Immature natural killer cell (primary cell): ENCODE measurements at regions not wholly inside any gene's neighbourhood (a gene's known extent, or its start where the extent isn't known, plus 50 kb on each side); places are given as distances from the start of the nearest gene placed in this dataset.
"Not testable (repeated sequence)": the region's sequence is repeated elsewhere in the genome, so short reads cannot be mapped to it uniquely, and the experiment has no call there.

ENCODE experiments used
- DNase-seq, 3 donors: peaks; one replicate each; pipeline ENCODE4 v3.0.0; 2022; ENCODE audit warnings: mixed read lengths in 1 of 3
- H3K27ac Mint-ChIP-seq, 6 donors: one replicate each; pipeline ENCODE4 v1.8.0; 2020; ENCODE audit warnings: mixed read lengths in 6 of 6, mild to moderate bottlenecking in 5 of 6, inconsistent platforms in 4 of 6, moderate library complexity in 3 of 6
- H3K27me3 Mint-ChIP-seq, 3 donors: one replicate each; pipeline ENCODE4 v1.8.0; 2020 to 2021; ENCODE audit warnings: low read depth in 3 of 3, mild to moderate bottlenecking in 3 of 3, mixed read lengths in 3 of 3, moderate library complexity in 3 of 3, inconsistent platforms in 1 of 3
- H3K36me3 Mint-ChIP-seq, 3 donors: one replicate each; pipeline ENCODE4 v1.8.0; 2020; ENCODE audit warnings: mixed read lengths in 3 of 3, inconsistent platforms in 2 of 3, mild to moderate bottlenecking in 2 of 3
- H3K4me1 Mint-ChIP-seq, 2 donors: one replicate each; pipeline ENCODE4 v1.8.0; 2020; ENCODE audit warnings: inconsistent platforms in 2 of 2, mild to moderate bottlenecking in 2 of 2, mixed read lengths in 2 of 2, moderate library complexity in 1 of 2
- H3K4me3 Mint-ChIP-seq, 5 donors: one replicate each; pipeline ENCODE4 v1.8.0; 2020; ENCODE audit warnings: mild to moderate bottlenecking in 5 of 5, mixed read lengths in 5 of 5, inconsistent platforms in 3 of 5, moderate library complexity in 3 of 5
- H3K9me3 Mint-ChIP-seq, 6 donors: one replicate each; pipeline ENCODE4 v1.8.0; 2020; ENCODE audit warnings: mild to moderate bottlenecking in 6 of 6, mixed read lengths in 6 of 6, inconsistent platforms in 4 of 6, moderate library complexity in 3 of 6

DNA sequence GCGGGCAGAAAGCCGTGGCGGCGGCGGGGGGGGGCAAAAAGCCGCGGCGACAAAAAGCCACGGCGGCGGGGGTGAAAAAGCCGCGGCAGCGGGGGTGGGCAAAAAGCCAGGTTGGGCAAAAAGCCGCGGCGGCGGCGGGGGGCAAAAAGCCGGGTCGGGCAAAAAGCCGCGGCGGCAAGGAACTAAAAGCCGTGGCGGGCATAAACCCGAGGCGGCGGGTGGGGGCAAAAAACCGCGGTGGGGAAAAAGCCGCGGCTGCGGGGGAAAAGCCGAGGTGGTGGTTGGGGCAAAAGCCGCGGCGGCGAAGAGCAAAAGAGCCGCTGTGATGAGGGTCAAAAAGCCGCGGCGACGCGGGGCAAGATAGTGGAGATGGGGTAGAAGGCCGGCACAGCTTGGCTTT is 1834.2 kb downstream of the FOXD4L5 start:
- H3K27me3 Mint-ChIP-seq, H3K36me3 Mint-ChIP-seq, H3K27ac Mint-ChIP-seq, H3K4me3 Mint-ChIP-seq, H3K4me1 Mint-ChIP-seq, H3K9me3 Mint-ChIP-seq: not testable (repeated sequence)
- peak in 2 of 3 donors; percentile 9 to 10 for DNase-seq

DNA sequence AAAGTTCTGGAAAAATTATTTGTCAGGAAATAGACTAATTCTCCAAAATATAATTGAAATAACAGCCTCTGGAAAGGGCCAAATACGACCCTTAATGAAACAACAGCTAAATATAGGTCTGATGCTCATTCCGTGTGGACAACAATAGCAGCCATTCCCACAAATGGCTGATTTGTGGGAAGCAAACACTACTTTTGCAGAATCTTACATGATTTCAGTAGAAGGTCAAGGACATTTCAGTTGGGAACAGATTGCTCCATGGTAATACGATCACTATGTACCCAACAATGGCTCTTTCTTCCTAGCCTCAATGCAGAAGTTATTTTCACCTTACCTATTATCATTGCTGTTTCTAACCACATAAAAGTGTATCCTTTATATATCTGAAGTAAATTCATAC is 1859.9 kb downstream of the FOXD4L5 start:
- H3K27me3 Mint-ChIP-seq, H3K27ac Mint-ChIP-seq, H3K4me3 Mint-ChIP-seq, H3K4me1 Mint-ChIP-seq, H3K9me3 Mint-ChIP-seq, H3K36me3 Mint-ChIP-seq, DNase-seq: not testable (repeated sequence)

DNA sequence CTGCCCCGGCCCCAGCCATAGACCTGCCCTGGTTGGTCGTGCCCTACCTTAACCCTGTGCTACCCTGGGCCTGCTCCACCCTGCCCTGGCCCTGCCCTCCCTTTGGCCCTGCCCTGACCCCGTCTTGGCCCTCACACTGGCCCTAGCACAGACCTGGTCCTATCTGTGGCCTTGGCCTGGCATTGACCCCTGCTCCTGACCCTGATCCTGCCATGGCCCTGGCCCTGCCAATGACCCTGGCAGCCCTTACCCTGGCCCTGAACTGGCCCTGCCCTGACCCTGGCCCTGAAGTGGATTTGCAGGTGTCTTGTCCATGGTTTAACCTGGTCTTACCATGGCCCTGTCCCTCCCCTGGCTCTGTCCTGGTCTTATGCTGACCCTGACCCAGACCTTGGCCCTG is 1894.1 kb downstream of the FOXD4L5 start:
- H3K4me1 Mint-ChIP-seq, H3K27me3 Mint-ChIP-seq, H3K4me3 Mint-ChIP-seq, H3K9me3 Mint-ChIP-seq, H3K27ac Mint-ChIP-seq, H3K36me3 Mint-ChIP-seq, DNase-seq: not testable (repeated sequence)

DNA sequence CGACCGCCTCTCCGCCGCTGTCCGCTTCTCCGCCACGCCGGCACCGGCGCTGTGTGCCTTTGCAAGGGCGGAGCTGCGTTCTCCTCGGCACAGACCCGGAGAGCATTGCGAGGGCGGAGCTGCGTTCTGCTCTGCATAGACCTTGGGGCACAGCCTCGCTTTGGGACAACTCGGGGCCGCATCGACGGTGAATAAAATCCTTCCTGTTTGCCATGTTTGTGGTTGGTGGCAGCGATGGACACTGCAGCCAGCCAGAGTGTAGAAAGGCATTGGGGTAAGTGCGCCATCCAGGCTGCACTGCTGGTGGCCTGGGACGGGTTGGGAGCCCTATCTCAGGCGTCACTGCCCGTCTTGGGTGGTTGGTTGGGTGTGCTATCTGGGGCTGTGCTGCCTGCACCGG is 1899.5 kb downstream of the FOXD4L5 start:
- H3K9me3 Mint-ChIP-seq, H3K27me3 Mint-ChIP-seq, H3K4me1 Mint-ChIP-seq, H3K36me3 Mint-ChIP-seq, H3K27ac Mint-ChIP-seq: not testable (repeated sequence)
- H3K4me3 Mint-ChIP-seq = peak overlapping the region in 1 of 5 donors; percentile 33
- peak in 1 of 3 donors; percentile 0 for DNase-seq

DNA sequence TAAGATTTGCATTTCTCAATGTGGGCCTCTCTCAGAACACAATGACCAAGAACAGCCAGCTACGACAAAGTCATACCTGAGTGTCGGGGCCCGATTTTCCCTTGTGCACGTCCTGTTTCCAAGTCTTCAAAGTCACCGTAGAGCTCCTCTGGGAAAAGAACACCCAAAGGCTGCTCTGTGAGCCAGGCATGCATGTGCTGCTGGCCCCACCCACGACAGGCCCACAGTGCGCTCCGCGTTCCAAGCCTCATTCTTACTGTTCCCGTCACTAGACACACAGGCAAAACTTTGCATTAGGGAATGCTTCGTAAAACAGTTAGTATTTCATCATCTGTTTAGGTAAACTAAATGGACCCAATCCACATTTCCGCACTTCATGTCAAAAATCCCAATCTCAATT is 1905.1 kb downstream of the FOXD4L5 start:
- H3K36me3 Mint-ChIP-seq, H3K27ac Mint-ChIP-seq, H3K27me3 Mint-ChIP-seq, DNase-seq, H3K9me3 Mint-ChIP-seq, H3K4me3 Mint-ChIP-seq, H3K4me1 Mint-ChIP-seq: not testable (repeated sequence)

DNA sequence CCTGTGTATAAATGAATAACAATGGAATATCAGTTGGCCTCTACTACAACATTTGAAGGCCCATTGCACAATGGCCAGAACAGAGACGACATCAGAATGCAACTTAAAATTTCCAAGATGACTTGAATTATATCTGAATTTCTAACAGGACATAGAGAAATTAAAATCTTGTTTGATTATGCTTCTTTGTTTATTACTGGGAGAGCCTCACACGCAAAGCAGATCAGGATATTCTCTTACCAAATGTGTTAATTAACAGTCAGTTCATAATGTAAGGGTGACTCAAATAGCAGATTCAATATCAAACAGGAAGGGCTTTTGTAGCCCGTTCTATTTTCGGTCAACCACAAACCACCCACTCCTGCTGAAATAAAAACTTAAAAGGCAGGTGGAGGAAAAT is 1930.8 kb downstream of the FOXD4L5 start:
- peak in 1 of 3 donors; percentile 14 for DNase-seq
- not testable (repeated sequence) for H3K27me3 Mint-ChIP-seq, H3K36me3 Mint-ChIP-seq, H3K9me3 Mint-ChIP-seq, H3K4me1 Mint-ChIP-seq, H3K27ac Mint-ChIP-seq
- H3K4me3 Mint-ChIP-seq = peak overlapping the region; percentile 28 to 64 (median 41)

DNA sequence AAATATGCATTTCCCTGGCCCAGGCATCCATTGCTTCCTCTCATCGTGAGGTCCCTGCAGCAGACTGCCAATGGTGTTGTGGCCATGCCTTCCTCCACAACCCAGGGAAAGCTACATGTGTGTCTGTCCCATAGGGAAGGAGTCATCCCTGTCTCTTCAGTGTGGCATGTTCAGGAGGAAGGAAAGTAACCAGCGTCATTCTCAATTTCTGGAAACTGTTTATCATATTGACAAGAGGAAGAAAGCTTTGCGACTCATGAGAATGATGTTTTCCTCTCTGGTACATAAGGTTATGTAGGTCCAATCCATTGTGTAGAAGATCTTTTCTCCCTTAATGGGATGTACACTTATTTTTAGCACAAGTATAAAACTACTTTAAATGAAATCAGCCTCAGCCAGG is 1937.7 kb downstream of the FOXD4L5 start:
- Mint-ChIP-seq H3K4me3 (peak overlapping the region in 1 of 5 donors; percentile 25), H3K4me1 (peaks cover 6 to 11% of the 10 kb centered on the region in 2 donors)
- H3K9me3 Mint-ChIP-seq, H3K27me3 Mint-ChIP-seq, H3K36me3 Mint-ChIP-seq, DNase-seq, H3K27ac Mint-ChIP-seq: not testable (repeated sequence)

DNA sequence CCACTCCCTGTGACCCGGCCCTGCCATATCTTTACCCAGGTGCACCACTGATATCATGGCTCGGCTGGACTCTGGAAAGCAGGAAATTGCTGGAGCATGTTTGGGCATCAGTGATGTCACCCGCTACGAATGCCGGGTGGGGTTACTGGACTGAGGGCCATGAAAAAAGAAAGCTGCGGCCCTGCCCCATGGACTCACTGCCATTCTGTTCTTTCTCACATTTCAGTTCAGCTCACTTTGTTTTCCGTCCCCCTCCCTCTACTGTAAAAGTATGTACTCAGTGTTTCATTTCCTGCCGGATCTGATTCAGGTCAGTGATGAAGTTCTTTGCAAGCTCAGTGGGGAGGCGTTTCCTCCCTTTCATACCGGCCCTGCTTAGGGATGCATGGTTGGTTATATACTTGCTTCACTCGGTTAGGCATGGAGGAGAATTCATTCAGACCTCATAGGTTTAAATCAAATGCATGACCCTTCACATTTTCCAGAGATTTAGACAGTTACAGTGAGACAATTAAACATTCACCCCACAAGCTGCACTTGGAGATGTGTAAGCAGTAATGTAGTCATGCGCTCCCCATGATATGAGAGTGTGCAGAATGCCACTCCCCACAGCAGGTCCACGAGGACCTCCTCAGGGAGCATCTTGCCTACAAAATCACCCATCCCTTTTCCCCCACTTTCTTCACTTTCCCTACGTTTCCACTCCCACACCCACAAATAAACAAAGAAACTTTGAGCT is 1938.5 kb downstream of the FOXD4L5 start:
- H3K27me3 Mint-ChIP-seq, H3K9me3 Mint-ChIP-seq, H3K36me3 Mint-ChIP-seq: not testable (repeated sequence)
- peak overlapping the region in 4 of 5 donors; percentile 28 to 67 (median 62) for H3K4me3 Mint-ChIP-seq
- H3K27ac Mint-ChIP-seq = peak overlapping the region in 5 of 6 donors; percentile 26 to 82 (median 60)
- H3K4me1 Mint-ChIP-seq = peaks cover 6 to 12% of the 10 kb centered on the region in 2 donors
- DNase-seq = peak in 2 of 3 donors; percentile 24 to 32

DNA sequence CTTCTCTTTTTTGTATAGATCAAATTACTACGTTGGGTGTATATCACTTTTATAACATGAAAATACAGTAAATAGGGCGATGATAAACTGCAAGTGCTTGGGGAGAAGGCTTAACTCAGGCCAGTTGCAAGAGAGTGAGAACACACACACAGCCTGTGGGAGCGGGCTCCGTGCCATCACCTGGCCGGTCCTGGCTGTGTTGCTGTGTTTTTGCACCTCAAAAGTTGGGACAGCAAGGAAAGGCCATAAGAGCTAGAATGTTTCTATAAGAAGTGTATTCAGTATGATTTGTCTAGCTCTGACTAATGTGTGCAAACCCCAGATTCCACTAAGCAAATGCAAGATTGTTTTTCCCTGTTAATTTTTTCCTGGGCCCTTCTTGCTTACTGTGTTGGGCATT is 1940.6 kb downstream of the FOXD4L5 start:
- DNase-seq, H3K36me3 Mint-ChIP-seq, H3K27me3 Mint-ChIP-seq, H3K4me3 Mint-ChIP-seq, H3K9me3 Mint-ChIP-seq, H3K27ac Mint-ChIP-seq: not testable (repeated sequence)
- H3K4me1 Mint-ChIP-seq = peaks cover 6 to 12% of the 10 kb centered on the region in 2 donors

DNA sequence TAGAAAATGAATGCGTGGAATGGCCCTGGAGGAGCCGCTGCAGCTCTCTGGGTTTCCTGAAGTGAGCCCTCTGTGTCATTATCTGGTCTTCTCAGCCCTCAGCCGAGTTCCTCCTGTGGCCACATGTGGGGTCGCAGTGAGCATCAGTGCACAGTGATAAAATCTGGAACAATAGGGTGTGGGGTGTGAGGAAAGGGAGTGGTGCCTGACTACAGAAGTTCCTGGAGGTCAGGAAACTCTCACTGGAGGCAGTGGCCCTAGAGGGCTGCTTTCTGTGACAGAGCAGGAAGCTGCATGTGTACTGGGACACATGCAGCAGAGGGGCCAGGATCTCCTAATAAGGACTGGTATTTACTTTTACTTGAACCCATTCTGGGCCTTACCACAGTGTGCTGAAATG is 1942.5 kb downstream of the FOXD4L5 start:
- Mint-ChIP-seq H3K4me1 (peaks cover 7 to 22% of the 10 kb centered on the region in 2 donors), H3K27ac (peak overlapping the region in 1 of 6 donors; percentile 21)
- H3K4me3 Mint-ChIP-seq, H3K9me3 Mint-ChIP-seq, H3K36me3 Mint-ChIP-seq, H3K27me3 Mint-ChIP-seq: not testable (repeated sequence)
- peak in 1 of 3 donors; percentile 14 for DNase-seq

DNA sequence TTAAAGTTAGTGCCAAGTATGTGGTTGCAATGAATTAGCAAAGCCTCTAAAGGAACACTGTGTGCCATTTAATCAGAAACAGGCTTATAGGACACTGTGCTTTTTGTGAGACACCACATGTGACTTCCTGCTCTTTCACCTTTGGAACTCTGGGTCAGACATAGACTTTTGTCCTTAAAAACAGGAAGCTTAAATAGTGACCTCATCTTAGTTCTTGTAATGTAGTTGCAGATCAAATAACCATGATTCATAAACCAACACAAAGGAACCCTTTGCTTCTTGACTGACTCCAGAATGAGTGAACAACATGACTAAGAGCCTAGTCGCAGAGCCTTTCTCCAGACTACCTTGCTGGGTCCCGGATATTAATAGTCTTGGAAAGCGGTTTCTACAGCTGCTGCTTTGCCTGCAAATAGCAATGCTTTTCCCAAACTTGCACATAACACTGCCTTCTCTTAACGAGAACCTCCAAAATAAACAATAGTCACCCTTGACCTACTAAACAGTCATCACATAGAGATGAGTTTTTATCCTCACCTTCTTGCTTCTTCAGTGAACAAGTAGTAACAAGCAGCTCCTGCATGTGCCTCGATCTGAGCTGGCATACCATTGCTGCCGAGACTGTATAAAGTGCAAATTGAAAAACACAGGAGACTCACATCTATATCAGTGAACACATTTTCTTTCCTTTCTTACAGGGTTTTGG is 1947.0 kb downstream of the FOXD4L5 start:
- H3K4me3 Mint-ChIP-seq, H3K27me3 Mint-ChIP-seq, H3K27ac Mint-ChIP-seq, H3K9me3 Mint-ChIP-seq, H3K36me3 Mint-ChIP-seq: not testable (repeated sequence)
- H3K4me1 Mint-ChIP-seq = peaks cover 3 to 15% of the 10 kb centered on the region in 2 donors
- DNase-seq = peak in 2 of 3 donors; percentile 16 to 22

DNA sequence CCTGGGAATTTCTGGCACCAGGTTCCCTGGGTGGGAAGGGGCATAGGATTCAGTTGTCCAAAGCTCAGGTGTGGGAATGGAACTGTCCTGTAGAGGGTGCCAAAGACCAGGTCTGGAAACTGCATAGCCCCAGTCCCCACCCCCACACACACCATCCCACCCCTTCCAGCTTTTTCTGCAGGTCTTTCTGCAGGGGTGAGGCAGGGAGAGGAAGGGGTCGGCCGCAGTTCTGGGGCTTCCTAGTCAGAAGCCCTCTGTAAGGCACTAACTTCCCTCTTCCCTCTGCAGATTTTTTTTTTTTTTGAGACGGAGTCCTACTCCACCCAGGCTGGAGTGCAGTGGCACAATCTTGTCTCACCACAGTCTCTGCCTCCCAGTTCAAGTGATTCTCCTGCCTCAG is 1949.7 kb downstream of the FOXD4L5 start:
- not testable (repeated sequence) for H3K9me3 Mint-ChIP-seq, H3K36me3 Mint-ChIP-seq, H3K4me3 Mint-ChIP-seq, H3K27me3 Mint-ChIP-seq, H3K4me1 Mint-ChIP-seq, H3K27ac Mint-ChIP-seq, DNase-seq

DNA sequence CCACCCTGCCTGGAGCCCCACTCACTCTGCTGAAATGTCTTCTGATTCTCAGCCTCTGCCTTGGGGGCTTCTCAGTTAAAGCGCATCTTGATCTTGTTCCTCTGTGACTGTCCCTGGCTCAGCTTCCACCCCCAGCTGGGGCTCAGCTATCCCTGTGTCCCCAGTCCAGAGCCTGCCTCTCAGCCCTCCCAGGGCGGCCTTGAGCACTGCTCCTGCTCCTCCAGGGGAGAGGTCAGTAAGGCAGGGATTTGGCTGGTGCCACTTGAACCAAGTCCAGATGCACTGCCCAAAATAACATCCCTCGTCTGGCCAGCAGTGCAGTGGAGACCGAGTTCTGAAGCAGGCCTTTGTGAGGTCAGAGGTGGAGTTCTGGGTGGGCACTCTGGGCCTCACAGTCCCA is 1950.8 kb downstream of the FOXD4L5 start:
- not testable (repeated sequence) for H3K4me3 Mint-ChIP-seq, DNase-seq, H3K9me3 Mint-ChIP-seq, H3K36me3 Mint-ChIP-seq, H3K4me1 Mint-ChIP-seq, H3K27ac Mint-ChIP-seq, H3K27me3 Mint-ChIP-seq

DNA sequence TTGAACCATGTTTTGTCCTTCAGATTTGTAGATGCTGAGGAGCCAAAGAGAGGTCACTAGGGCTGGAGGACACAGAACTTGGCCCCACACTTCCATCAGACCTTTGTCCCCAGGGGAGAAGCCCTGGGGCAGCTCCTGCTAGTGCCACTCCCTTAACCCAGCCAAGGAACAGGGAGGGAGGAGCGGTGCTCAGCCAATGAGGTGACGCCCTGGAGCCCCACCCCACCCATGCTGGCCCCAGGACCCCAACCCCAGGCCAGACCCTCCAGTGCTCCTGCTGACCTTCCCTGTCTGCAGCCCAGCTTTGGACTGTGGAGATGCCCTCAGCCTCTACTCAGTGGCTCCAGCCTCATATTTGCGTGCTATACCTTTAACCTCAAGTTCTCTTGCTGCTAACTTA is 1951.9 kb downstream of the FOXD4L5 start:
- not testable (repeated sequence) for H3K27me3 Mint-ChIP-seq, H3K27ac Mint-ChIP-seq, H3K4me1 Mint-ChIP-seq, H3K9me3 Mint-ChIP-seq, H3K36me3 Mint-ChIP-seq, DNase-seq, H3K4me3 Mint-ChIP-seq

DNA sequence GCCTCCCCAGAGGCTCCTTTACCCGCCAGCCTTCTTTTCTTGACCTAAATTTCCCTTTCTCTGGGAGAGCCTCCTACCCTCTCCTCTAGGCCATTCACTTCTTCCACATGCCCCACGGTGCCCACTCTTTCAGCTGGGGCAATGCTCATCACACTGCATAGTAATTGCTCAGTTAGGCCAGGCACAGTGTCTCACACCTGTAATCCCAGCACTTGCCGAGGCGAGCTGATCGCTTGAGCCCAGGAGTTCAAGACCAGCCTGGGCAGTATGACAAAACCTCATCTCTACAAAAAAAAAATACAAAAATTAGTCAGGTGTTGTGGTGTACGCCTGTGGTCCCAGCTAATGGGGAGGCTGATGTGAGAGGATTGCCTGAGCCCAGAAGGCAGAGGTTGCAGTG is 1956.7 kb downstream of the FOXD4L5 start:
- H3K27ac Mint-ChIP-seq = not testable (repeated sequence)

More for the DNA sequence above, 1956.7 kb downstream of the FOXD4L5 start:
- not testable (repeated sequence) for H3K9me3 Mint-ChIP-seq, H3K36me3 Mint-ChIP-seq, H3K4me3 Mint-ChIP-seq, H3K27me3 Mint-ChIP-seq, DNase-seq, H3K4me1 Mint-ChIP-seq
